GM12878 (cell line): ENCODE measurements at regions not wholly inside any gene's neighbourhood (a gene's known extent, or its start where the extent isn't known, plus 50 kb on each side); places are given as distances from the start of the nearest gene placed in this dataset.

Experiments used
- NR2C2 ChIP-seq: IDR thresholded peaks from 2 replicates; pipeline ENCODE4 v1.6.1; 2011; ENCODE audit warnings: borderline replicate concordance, low read depth; ENCODE audit not compliant: control insufficient read depth, insufficient read length
- POLR2AphosphoS5 ChIP-seq: IDR thresholded peaks from 2 replicates; pipeline ENCODE4 v1.6.1; 2011; ENCODE audit warnings: mild to moderate bottlenecking, low read length, inconsistent platforms
- RAD21 ChIP-seq: IDR thresholded peaks from 2 replicates; pipeline ENCODE4 v1.6.1; 2011; ENCODE audit warnings: mild to moderate bottlenecking, low read depth, low read length, moderate library complexity; ENCODE audit not compliant: insufficient read depth
- RCOR1 ChIP-seq: conservative IDR thresholded peaks from 2 replicates; pipeline ENCODE4 v1.6.1; 2012; ENCODE audit warnings: low read depth, low read length, improper control_type of control experiment
- SMARCA5 ChIP-seq: fragments of 450-650 bp; IDR thresholded peaks from 2 replicates; pipeline ENCODE4 v1.6.1; 2017; ENCODE audit warnings: mild to moderate bottlenecking
- SP1 ChIP-seq: IDR thresholded peaks from one replicate; pipeline ENCODE4 v1.6.1; 2011; ENCODE audit warnings: low read depth, low read length
- ZNF274 ChIP-seq: IDR thresholded peaks from one replicate; pipeline ENCODE4 v1.8.0; 2011; ENCODE audit not compliant: insufficient read length, insufficient read depth
- ZZZ3 ChIP-seq: IDR thresholded peaks from 2 replicates; pipeline ENCODE4 v1.6.1; 2011; ENCODE audit warnings: low read depth; ENCODE audit not compliant: control insufficient read depth, insufficient read length

- TF ChIP-seq SP1 (no peak), RAD21 (no peak), RCOR1 (no peak), SMARCA5 (no peak), ZNF274 (no peak), ZZZ3 (no peak), NR2C2 (no peak), POLR2AphosphoS5 (no peak)
These were observed 101.9 kb downstream of the TEX29 start for GRCh38 chr13:111422348-111422747.
